ENCODE measurements at regions not wholly inside any gene's neighbourhood (a gene's known extent, or its start where the extent isn't known, plus 50 kb on each side); places are given as distances from the start of the nearest gene placed in this dataset.

- DNase-seq: no peak
These were observed 117.2 kb upstream of the NAV2 start for GRCh38 chr11:19595499-19595839.

- no peak for DNase-seq
These were observed 118.3 kb upstream of the NAV2 start for GRCh38 chr11:19594326-19594725.

GRCh38 chr11:19592842-19593241 lies 119.8 kb upstream of the NAV2 start:
- no peak for DNase-seq

- DNase-seq: no peak
These were observed 122.9 kb upstream of the NAV2 start for GRCh38 chr11:19589567-19590260.

GRCh38 chr11:19587979-19588378 lies 124.7 kb upstream of the NAV2 start:
- no peak for DNase-seq

- no peak for DNase-seq
These were observed 132.0 kb upstream of the NAV2 start for GRCh38 chr11:19580646-19581045.

- DNase-seq: no peak
These were observed 132.7 kb upstream of the NAV2 start for GRCh38 chr11:19579957-19580356.

- DNase-seq: no peak
These were observed 133.8 kb upstream of the NAV2 start for GRCh38 chr11:19578871-19579270.

- no peak for DNase-seq
These were observed 134.5 kb upstream of the NAV2 start for GRCh38 chr11:19577976-19578619.

- DNase-seq: no peak
These were observed 135.2 kb upstream of the NAV2 start for GRCh38 chr11:19577391-19577975.

- DNase-seq: no peak
These were observed 135.7 kb upstream of the NAV2 start for GRCh38 chr11:19576903-19577302.

- no peak for DNase-seq
These were observed 136.6 kb upstream of the NAV2 start for GRCh38 chr11:19576054-19576453.

- no peak for DNase-seq
These were observed 137.7 kb upstream of the NAV2 start for GRCh38 chr11:19574916-19575315.

- DNase-seq: no peak
These were observed 139.0 kb upstream of the NAV2 start for GRCh38 chr11:19573666-19574065.

GRCh38 chr11:19571906-19572305 lies 140.7 kb upstream of the NAV2 start:
- no peak for DNase-seq

GRCh38 chr11:19570889-19571288 lies 141.7 kb upstream of the NAV2 start:
- no peak for DNase-seq

GRCh38 chr11:19567996-19568395 lies 144.6 kb upstream of the NAV2 start:
- no peak for DNase-seq

- no peak for DNase-seq
These were observed 145.9 kb upstream of the NAV2 start for GRCh38 chr11:19566583-19567379.

GRCh38 chr11:19565639-19566038 lies 147.0 kb upstream of the NAV2 start:
- no peak for DNase-seq

- DNase-seq: no peak
These were observed 150.5 kb upstream of the NAV2 start for GRCh38 chr11:19562156-19562555.

- DNase-seq: no peak
These were observed 151.6 kb upstream of the NAV2 start for GRCh38 chr11:19561011-19561410.

- DNase-seq: no peak
These were observed 152.5 kb upstream of the NAV2 start for GRCh38 chr11:19560156-19560555.

GRCh38 chr11:19559746-19560145 lies 152.9 kb upstream of the NAV2 start:
- DNase-seq: no peak
